Stomach (tissue), 8 donors: ENCODE measurements at regions not wholly inside any gene's neighbourhood (a gene's known extent, or its start where the extent isn't known, plus 50 kb on each side); places are given as distances from the start of the nearest gene placed in this dataset.

ENCODE experiments used
- DNase-seq, 2 donors: peaks; one replicate each; pipeline versions ENCODE4 v3.0.0 to v3.0.0-alpha.2; 2013 to 2019
- H3K27ac ChIP-seq, 5 donors: fragments of 200-600 bp in 4 of 5; sonication (generic) in 4 of 5; one replicate each; pipeline ENCODE4 v1.5.1; 2013 to 2019; ENCODE audit warnings: mild to moderate bottlenecking in 1 of 5, moderate library complexity in 1 of 5
- H3K27me3 ChIP-seq, 3 donors: fragments of 200-600 bp; sonication (generic); one replicate each; pipeline ENCODE4 v1.5.1; 2017 to 2019; ENCODE audit warnings: mixed run types in 1 of 3
- H3K36me3 ChIP-seq, 4 donors: fragments of 200-600 bp; sonication (generic); 1 replicate in 3 of 4; 2 replicates in 1 of 4; pipeline ENCODE4 v1.5.1; 2016 to 2019
- H3K4me1 ChIP-seq, 4 donors: fragments of 200-600 bp; sonication (generic); one replicate each; pipeline ENCODE4 v1.5.1; 2016 to 2019
- H3K4me3 ChIP-seq, 4 donors: fragments of 200-600 bp; sonication (generic) in 3 of 4; one replicate each; pipeline ENCODE4 v1.5.1; 2016 to 2019; ENCODE audit warnings: mild to moderate bottlenecking in 1 of 4
- H3K9me3 ChIP-seq, 4 donors: fragments of 200-600 bp; sonication (generic); one replicate each; pipeline ENCODE4 v1.5.1; 2016 to 2019
- CTCF ChIP-seq, 7 experiments: fragments of 450-650 bp in 4 of 7; fragments of 200-600 bp in 3 of 7; sonication (generic) in 3 of 7; IDR thresholded peaks; one replicate each; pipeline ENCODE4 v1.5.1; 2016 to 2019; ENCODE audit warnings: antibody characterized with exemption in 7 of 7, control low read depth in 2 of 7, mild to moderate bottlenecking in 1 of 7
- EP300 ChIP-seq: sonication (generic); formaldehyde crosslinking; IDR thresholded peaks from one replicate; pipeline ENCODE4 v1.6.1; 2017; ENCODE audit warnings: antibody characterized with exemption
- POLR2A ChIP-seq, 4 donors: fragments of 450-650 bp; IDR thresholded peaks; one replicate each; pipeline ENCODE4 v1.6.1; 2016; ENCODE audit warnings: antibody characterized with exemption in 4 of 4, control low read depth in 2 of 4, mild to moderate bottlenecking in 1 of 4, moderate library complexity in 1 of 4
- POLR2AphosphoS5 ChIP-seq, 3 donors: sonication (generic); formaldehyde crosslinking; IDR thresholded peaks; one replicate each; pipeline ENCODE4 v1.6.1; 2016; ENCODE audit warnings: antibody characterized with exemption in 3 of 3
- WGBS, 5 donors: extraction: QIAGEN DNeasy Blood & Tissue Kit in 3 of 5; methylation state at CpG; one replicate each; pipeline versions ENCODE4 v1.1.5 to v1.1.7; 2013 to 2018; 5-methylcytosine and 5-hydroxymethylcytosine counted together
- intact Hi-C: fragments of 100-400 bp; cut with DNase I; formaldehyde crosslinking; loops from one replicate; pipeline ENCODE4 v1.15.1; 2023; ENCODE audit warnings: low total_unique reads
- donor health status: healthy with polysubstance abuse.
- donor health status: Bipolar disorder and iron deficiency.
- donor health status: healthy.

- no peaks in the 10 kb centered on the region for H3K4me1 ChIP-seq
- no peaks in the 10 kb centered on the region for H3K27me3 ChIP-seq
- no peak for DNase-seq
- WGBS, 5 donors: 60 to 71% (median 69%) methylated on average over 3 of the region's 3 CpGs
- peaks cover 0 to 15% (median 4%) of the 10 kb centered on the region in 4 donors for H3K9me3 ChIP-seq
- H3K4me3 ChIP-seq: no peak overlapping the region
- TF ChIP-seq EP300 (no peak), POLR2A (IDR thresholded peaks at IDR 0.05) (no peak), POLR2AphosphoS5 (IDR thresholded peaks at IDR 0.05) (no peak), CTCF (IDR thresholded peaks at IDR 0.05) (no peak)
- H3K36me3 ChIP-seq: no peaks in the 10 kb centered on the region
- intact Hi-C loops: no loop called here
- H3K27ac ChIP-seq: no peak overlapping the region
These were observed 812.7 kb upstream of the NRXN1 start for GRCh38 chr2:51844596-51844995.

DNA sequence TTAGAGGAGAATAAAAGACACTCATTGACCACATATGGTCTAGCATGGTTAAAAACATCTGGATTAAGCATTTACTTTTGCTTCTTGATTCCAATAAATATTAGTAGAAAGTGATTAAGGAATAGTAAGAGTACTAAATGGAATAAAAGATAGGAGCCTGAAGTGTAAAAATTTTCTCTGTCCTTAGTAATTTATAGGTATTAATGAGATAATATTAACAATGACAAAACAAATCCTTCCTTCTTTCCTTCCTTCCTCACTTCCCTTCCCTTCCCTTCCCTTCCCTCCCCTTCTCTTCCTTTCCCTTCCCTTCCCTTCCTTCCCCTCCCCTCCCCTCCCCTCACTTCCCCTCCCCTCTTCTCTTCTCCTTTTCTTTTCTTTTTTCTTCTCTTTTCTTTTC, 797.5 kb upstream of the NRXN1 start:
- no peak overlapping the region for H3K4me3 ChIP-seq
- DNase-seq: no peak
- no peak for TF ChIP-seq POLR2AphosphoS5 (IDR thresholded peaks at IDR 0.05)
- no peak for TF ChIP-seq POLR2A (IDR thresholded peaks at IDR 0.05)
- no peak for TF ChIP-seq EP300
- no peak for TF ChIP-seq CTCF (IDR thresholded peaks at IDR 0.05)
- no peaks in the 10 kb centered on the region for H3K4me1 ChIP-seq
- H3K27ac ChIP-seq: no peak overlapping the region
- no peaks in the 10 kb centered on the region for H3K27me3 ChIP-seq
- intact Hi-C loops: no loop called here
- no peaks in the 10 kb centered on the region for H3K36me3 ChIP-seq
- H3K9me3 ChIP-seq: no peaks in the 10 kb centered on the region

DNA sequence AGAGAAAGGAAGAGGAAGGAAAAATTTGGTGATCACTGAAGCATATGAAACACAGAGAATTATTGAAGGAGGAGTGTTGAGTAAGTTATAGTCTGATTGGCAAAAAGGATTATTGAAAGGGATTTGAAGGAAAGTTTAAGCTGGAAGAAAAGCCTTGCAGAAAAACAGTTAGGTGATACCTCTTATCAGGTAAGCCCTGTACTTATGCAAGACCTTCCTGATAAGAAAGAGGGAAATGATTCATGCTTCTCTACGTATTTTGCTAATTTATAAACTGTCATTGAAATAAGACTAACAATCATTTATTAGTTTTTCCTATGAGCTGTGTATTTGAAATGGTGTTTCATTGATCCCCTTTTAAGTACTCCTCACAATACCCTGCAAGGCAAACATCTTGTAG, 793.9 kb upstream of the NRXN1 start:
- Histone ChIP-seq H3K9me3 (peaks cover 0 to 3% (median 0%) of the 10 kb centered on the region in 4 donors), H3K4me3 (no peak overlapping the region), H3K4me1 (no peaks in the 10 kb centered on the region), H3K36me3 (no peaks in the 10 kb centered on the region), H3K27ac (no peak overlapping the region), H3K27me3 (no peaks in the 10 kb centered on the region)
- intact Hi-C loops: no loop called here
- 7 to 39% (median 13%) methylated on average over 1 of the region's 1 CpG for WGBS, 5 donors
- no peak for DNase-seq
- TF ChIP-seq POLR2A (IDR thresholded peaks at IDR 0.05) (no peak), EP300 (no peak), POLR2AphosphoS5 (IDR thresholded peaks at IDR 0.05) (no peak), CTCF (IDR thresholded peaks at IDR 0.05) (no peak)

- peaks cover 0 to 5% (median 2%) of the 10 kb centered on the region in 4 donors for H3K9me3 ChIP-seq
- H3K36me3 ChIP-seq: no peaks in the 10 kb centered on the region
- no peaks in the 10 kb centered on the region for H3K27me3 ChIP-seq
- H3K4me3 ChIP-seq: no peak overlapping the region
- intact Hi-C loops: no loop called here
- H3K4me1 ChIP-seq: no peaks in the 10 kb centered on the region
- TF ChIP-seq CTCF (IDR thresholded peaks at IDR 0.05) (no peak), EP300 (no peak), POLR2A (IDR thresholded peaks at IDR 0.05) (no peak), POLR2AphosphoS5 (IDR thresholded peaks at IDR 0.05) (no peak)
- no peak for DNase-seq
- no peak overlapping the region for H3K27ac ChIP-seq
These were observed 781.3 kb upstream of the NRXN1 start for GRCh38 chr2:51813247-51813646.
